ENCODE measurements at regions not wholly inside any gene's neighbourhood (a gene's known extent, or its start where the extent isn't known, plus 50 kb on each side); places are given as distances from the start of the nearest gene placed in this dataset.

- TF ChIP-seq CTCF (conservative IDR thresholded peaks at IDR 0.05; ENCODE audit: low read depth in 2 of 2) (no peak), ETS1 (IDR thresholded peaks at IDR 0.05) (no peak), ZNF331 (CRISPR knock-in tag; IDR thresholded peaks at IDR 0.05; ENCODE audit: low read depth) (no peak), JUNB (IDR thresholded peaks at IDR 0.05; ENCODE audit: unreplicated experiment) (no peak), STAT1 (IDR thresholded peaks at IDR 0.05; ENCODE audit: unreplicated experiment) (no peak), ZNF114 (CRISPR knock-in tag; IDR thresholded peaks at IDR 0.05) (no peak)
Measured at GRCh38 chr6:125393449-125393858, 91.7 kb upstream of the HDDC2 start (continued).

- H3K27ac Mint-ChIP-seq = no peak overlapping the region
- TF ChIP-seq CREB1 (CRISPR knock-in tag; IDR thresholded peaks at IDR 0.05; ENCODE audit: low read depth) (no peak), CTCF (conservative IDR thresholded peaks at IDR 0.05; ENCODE audit: low read depth in 2 of 2) (no peak), ZNF462 (CRISPR knock-in tag; IDR thresholded peaks at IDR 0.05) (no peak), ZNF114 (CRISPR knock-in tag; IDR thresholded peaks at IDR 0.05) (no peak), JUNB (IDR thresholded peaks at IDR 0.05; ENCODE audit: unreplicated experiment) (no peak), EZH2phosphoT487 (IDR thresholded peaks at IDR 0.05; ENCODE audit: unreplicated experiment) (no peak), REST (IDR thresholded peaks at IDR 0.05; ENCODE audit: unreplicated experiment) (no peak)
Measured at GRCh38 chr6:125406741-125407140, 105.0 kb upstream of the HDDC2 start.

More at GRCh38 chr6:125406741-125407140, 105.0 kb upstream of the HDDC2 start:
- DNase-seq (ENCODE audit: low spot score) (no peak), ATAC-seq (no peak)
- H2AFZ ChIP-seq = no peak overlapping the region
- H3K36me3 ChIP-seq (ENCODE audit: insufficient read depth) = no peaks in the 10 kb centered on the region
- peaks cover 20% of the 10 kb centered on the region for H3K9me3 Mint-ChIP-seq
- no peaks in the 10 kb centered on the region for H3K79me2 ChIP-seq (replicated peaks; ENCODE audit: insufficient read depth)
- no peaks in the 10 kb centered on the region for H3F3A ChIP-seq (replicated peaks; ENCODE audit: low read depth)
- no peaks in the 10 kb centered on the region for H3K4me1 ChIP-seq (ENCODE audit: insufficient read depth)
- H3K4me3 ChIP-seq = no peak overlapping the region
- H3K36me3 Mint-ChIP-seq (ENCODE audit: low read depth) = peaks cover 5% of the 10 kb centered on the region; the same call in 1 of the 3 replicates
- no peak overlapping the region for H3K4me3 Mint-ChIP-seq
- no peaks in the 10 kb centered on the region for H3K27me3 ChIP-seq (ENCODE audit: insufficient read depth)
- H3K4me1 Mint-ChIP-seq = no peaks in the 10 kb centered on the region
- no peak overlapping the region for H3K4me2 ChIP-seq
- no peaks in the 10 kb centered on the region for H4K20me1 ChIP-seq (replicated peaks; ENCODE audit: insufficient read depth)
- peaks cover 5% of the 10 kb centered on the region for H3K27me3 Mint-ChIP-seq (ENCODE audit: insufficient read depth, low read depth, poor library complexity)
- H3K27ac ChIP-seq (ENCODE audit: low read depth) = no peak overlapping the region
- peaks cover 3% of the 10 kb centered on the region; the same call in 1 of the 2 replicates for H3K9me2 ChIP-seq (ENCODE audit: insufficient read depth)

All from GM23338 (cell line).